GM19043 (cell line): ENCODE measurements at regions not wholly inside any gene's neighbourhood (a gene's known extent, or its start where the extent isn't known, plus 50 kb on each side); places are given as distances from the start of the nearest gene placed in this dataset.

Experiments
- ATAC-seq: cut with Tn5 transposase; IDR thresholded peaks from one replicate; pipeline ENCODE4 v1.9.1; 2021; ENCODE audit warnings: low read depth; ENCODE audit not compliant: unreplicated experiment

- no peak for ATAC-seq
Measured at GRCh38 chr9:113808391-113809358, 67.4 kb upstream of the ZNF618 start.

GRCh38 chr9:113817171-113817570, 58.9 kb upstream of the ZNF618 start:
- ATAC-seq, result no peak

- ATAC-seq, result no peak
Measured at GRCh38 chr9:113818391-113818790, 57.7 kb upstream of the ZNF618 start.

- no peak for ATAC-seq
Measured at GRCh38 chr9:113822315-113822714, 53.8 kb upstream of the ZNF618 start.

GRCh38 chr9:113823421-113823820, 52.7 kb upstream of the ZNF618 start:
- no peak for ATAC-seq
